ENCODE measurements at regions not wholly inside any gene's neighbourhood (a gene's known extent, or its start where the extent isn't known, plus 50 kb on each side); places are given as distances from the start of the nearest gene placed in this dataset.
"Not testable (repeated sequence)": the region's sequence is repeated elsewhere in the genome, so short reads cannot be mapped to it uniquely, and the experiment has no call there.

GRCh38 chr1:30166174-30166573 lies 557.2 kb downstream of the MATN1 start:
- TF ChIP-seq POLR2AphosphoS5 (IDR thresholded peaks at IDR 0.05; ENCODE audit: low read depth, low read length) (no peak), TAF1 (IDR thresholded peaks at IDR 0.05; ENCODE audit: borderline replicate concordance, low read depth, low read length) (no peak), POLR2A (IDR thresholded peaks at IDR 0.05; ENCODE audit: low read depth, low read length) (no peak)
- FAIRE-seq = no peak
- DNase-seq (ENCODE audit: insufficient read length) = no peak

- TF ChIP-seq POLR2A (IDR thresholded peaks at IDR 0.05; ENCODE audit: low read depth, low read length) (no peak), POLR2AphosphoS5 (IDR thresholded peaks at IDR 0.05; ENCODE audit: low read depth, low read length) (no peak), TAF1 (IDR thresholded peaks at IDR 0.05; ENCODE audit: borderline replicate concordance, low read depth, low read length) (no peak)
- no peak for FAIRE-seq
Measured at GRCh38 chr1:30165116-30165515, 558.3 kb downstream of the MATN1 start.

GRCh38 chr1:30164693-30165092 lies 558.7 kb downstream of the MATN1 start:
- FAIRE-seq = no peak
- TF ChIP-seq POLR2AphosphoS5 (IDR thresholded peaks at IDR 0.05; ENCODE audit: low read depth, low read length) (no peak), TAF1 (IDR thresholded peaks at IDR 0.05; ENCODE audit: borderline replicate concordance, low read depth, low read length) (no peak), POLR2A (IDR thresholded peaks at IDR 0.05; ENCODE audit: low read depth, low read length) (no peak)
- no peak for DNase-seq (ENCODE audit: insufficient read length)

More at GRCh38 chr1:30165116-30165515, 558.3 kb downstream of the MATN1 start:
- no peak for DNase-seq (ENCODE audit: insufficient read length)

- FAIRE-seq (no peak), DNase-seq (ENCODE audit: insufficient read length) (no peak)
- TF ChIP-seq TAF1 (IDR thresholded peaks at IDR 0.05; ENCODE audit: borderline replicate concordance, low read depth, low read length) (no peak), POLR2AphosphoS5 (IDR thresholded peaks at IDR 0.05; ENCODE audit: low read depth, low read length) (no peak), POLR2A (IDR thresholded peaks at IDR 0.05; ENCODE audit: low read depth, low read length) (no peak)
Measured at GRCh38 chr1:30162565-30162964, 560.8 kb downstream of the MATN1 start.

GRCh38 chr1:30161953-30162352 lies 561.4 kb downstream of the MATN1 start:
- FAIRE-seq (no peak), DNase-seq (ENCODE audit: insufficient read length) (no peak)
- TF ChIP-seq POLR2A (IDR thresholded peaks at IDR 0.05; ENCODE audit: low read depth, low read length) (no peak), TAF1 (IDR thresholded peaks at IDR 0.05; ENCODE audit: borderline replicate concordance, low read depth, low read length) (no peak)

- TF ChIP-seq POLR2AphosphoS5 (IDR thresholded peaks at IDR 0.05; ENCODE audit: low read depth, low read length) = no peak
- no peak for TF ChIP-seq TAF1 (IDR thresholded peaks at IDR 0.05; ENCODE audit: borderline replicate concordance, low read depth, low read length)
- no peak for TF ChIP-seq POLR2A (IDR thresholded peaks at IDR 0.05; ENCODE audit: low read depth, low read length)
- DNase-seq (ENCODE audit: insufficient read length) = no peak
- no peak for FAIRE-seq
Measured at GRCh38 chr1:30160999-30161689, 562.2 kb downstream of the MATN1 start.

GRCh38 chr1:30159015-30159414 lies 564.4 kb downstream of the MATN1 start:
- DNase-seq (ENCODE audit: insufficient read length) = no peak
- TF ChIP-seq POLR2A (IDR thresholded peaks at IDR 0.05; ENCODE audit: low read depth, low read length) (no peak), TAF1 (IDR thresholded peaks at IDR 0.05; ENCODE audit: borderline replicate concordance, low read depth, low read length) (no peak), POLR2AphosphoS5 (IDR thresholded peaks at IDR 0.05; ENCODE audit: low read depth, low read length) (no peak)
- no peak for FAIRE-seq

GRCh38 chr1:30155698-30156097 lies 567.7 kb downstream of the MATN1 start:
- DNase-seq (ENCODE audit: insufficient read length); FAIRE-seq: not testable (repeated sequence)

GRCh38 chr1:30155253-30155652 lies 568.1 kb downstream of the MATN1 start:
- DNase-seq (ENCODE audit: insufficient read length); FAIRE-seq: not testable (repeated sequence)

- no peak for DNase-seq (ENCODE audit: insufficient read length)
- no peak for FAIRE-seq
- TF ChIP-seq TAF1 (IDR thresholded peaks at IDR 0.05; ENCODE audit: borderline replicate concordance, low read depth, low read length) (no peak), POLR2AphosphoS5 (IDR thresholded peaks at IDR 0.05; ENCODE audit: low read depth, low read length) (no peak)
Measured at GRCh38 chr1:30153743-30154449, 569.5 kb downstream of the MATN1 start.

- DNase-seq (ENCODE audit: insufficient read length) (no peak), FAIRE-seq (no peak)
- no peak for TF ChIP-seq TAF1 (IDR thresholded peaks at IDR 0.05; ENCODE audit: borderline replicate concordance, low read depth, low read length)
- TF ChIP-seq POLR2A (IDR thresholded peaks at IDR 0.05; ENCODE audit: low read depth, low read length) = no peak
- TF ChIP-seq POLR2AphosphoS5 (IDR thresholded peaks at IDR 0.05; ENCODE audit: low read depth, low read length) = no peak
Measured at GRCh38 chr1:30151826-30152225, 571.6 kb downstream of the MATN1 start.

GRCh38 chr1:30151119-30151518 lies 572.3 kb downstream of the MATN1 start:
- no peak for FAIRE-seq
- TF ChIP-seq POLR2A (IDR thresholded peaks at IDR 0.05; ENCODE audit: low read depth, low read length) = no peak
- TF ChIP-seq TAF1 (IDR thresholded peaks at IDR 0.05; ENCODE audit: borderline replicate concordance, low read depth, low read length) = no peak
- no peak for TF ChIP-seq POLR2AphosphoS5 (IDR thresholded peaks at IDR 0.05; ENCODE audit: low read depth, low read length)

More at GRCh38 chr1:30151119-30151518, 572.3 kb downstream of the MATN1 start:
- DNase-seq (ENCODE audit: insufficient read length) = no peak
